ENCODE measurements at regions not wholly inside any gene's neighbourhood (a gene's known extent, or its start where the extent isn't known, plus 50 kb on each side); places are given as distances from the start of the nearest gene placed in this dataset.
"Not testable (repeated sequence)": the region's sequence is repeated elsewhere in the genome, so short reads cannot be mapped to it uniquely, and the experiment has no call there.

- H3K4me3 ChIP-seq (ENCODE audit: insufficient read depth, low read depth, low read length): no peak overlapping the region
- H3K4me1 ChIP-seq (ENCODE audit: control insufficient read depth, insufficient read depth, low read length): no peaks in the 10 kb centered on the region
- H3K36me3 ChIP-seq (ENCODE audit: control insufficient read depth, insufficient read depth, low read length): no peaks in the 10 kb centered on the region
- H3K27me3 ChIP-seq (ENCODE audit: control insufficient read depth, insufficient read depth, low read length, poor library complexity, severe bottlenecking): no peaks in the 10 kb centered on the region
- H3K9me3 ChIP-seq (ENCODE audit: control insufficient read depth, low read length): no peaks in the 10 kb centered on the region
- no peak overlapping the region for H3K27ac ChIP-seq (ENCODE audit: insufficient read depth, low read depth, low read length, poor library complexity, severe bottlenecking)
- WGBS, 2 experiments: 84 to 95% methylated on average over 3 of the region's 3 CpGs
These were observed 150.2 kb downstream of the KCNJ2 start for GRCh38 chr17:70319516-70319915.

GRCh38 chr17:70320673-70321345 lies 151.5 kb downstream of the KCNJ2 start:
- no peak overlapping the region for H3K4me3 ChIP-seq (ENCODE audit: insufficient read depth, low read depth, low read length)
- no peaks in the 10 kb centered on the region for H3K27me3 ChIP-seq (ENCODE audit: control insufficient read depth, insufficient read depth, low read length, poor library complexity, severe bottlenecking)
- H3K9me3 ChIP-seq (ENCODE audit: control insufficient read depth, low read length): no peaks in the 10 kb centered on the region
- no peaks in the 10 kb centered on the region for H3K36me3 ChIP-seq (ENCODE audit: control insufficient read depth, insufficient read depth, low read length)
- H3K4me1 ChIP-seq (ENCODE audit: control insufficient read depth, insufficient read depth, low read length): no peaks in the 10 kb centered on the region
- 93 to 99% methylated on average over 4 to 5 of the region's 5 CpGs for WGBS, 2 experiments
- no peak overlapping the region for H3K27ac ChIP-seq (ENCODE audit: insufficient read depth, low read depth, low read length, poor library complexity, severe bottlenecking)

GRCh38 chr17:70321352-70321751 lies 152.0 kb downstream of the KCNJ2 start:
- H3K9me3 ChIP-seq (ENCODE audit: control insufficient read depth, low read length): no peaks in the 10 kb centered on the region
- no peaks in the 10 kb centered on the region for H3K36me3 ChIP-seq (ENCODE audit: control insufficient read depth, insufficient read depth, low read length)
- no peaks in the 10 kb centered on the region for H3K27me3 ChIP-seq (ENCODE audit: control insufficient read depth, insufficient read depth, low read length, poor library complexity, severe bottlenecking)
- no peak overlapping the region for H3K4me3 ChIP-seq (ENCODE audit: insufficient read depth, low read depth, low read length)
- H3K4me1 ChIP-seq (ENCODE audit: control insufficient read depth, insufficient read depth, low read length): no peaks in the 10 kb centered on the region
- WGBS, 2 experiments: 93 to 94% methylated on average over 2 to 3 of the region's 4 CpGs
- no peak overlapping the region for H3K27ac ChIP-seq (ENCODE audit: insufficient read depth, low read depth, low read length, poor library complexity, severe bottlenecking)

GRCh38 chr17:70323269-70323668 lies 153.9 kb downstream of the KCNJ2 start:
- Histone ChIP-seq H3K27me3 (ENCODE audit: control insufficient read depth, insufficient read depth, low read length, poor library complexity, severe bottlenecking) (no peaks in the 10 kb centered on the region), H3K27ac (ENCODE audit: insufficient read depth, low read depth, low read length, poor library complexity, severe bottlenecking) (no peak overlapping the region), H3K4me3 (ENCODE audit: insufficient read depth, low read depth, low read length) (no peak overlapping the region), H3K4me1 (ENCODE audit: control insufficient read depth, insufficient read depth, low read length) (no peaks in the 10 kb centered on the region), H3K9me3 (ENCODE audit: control insufficient read depth, low read length) (no peaks in the 10 kb centered on the region), H3K36me3 (ENCODE audit: control insufficient read depth, insufficient read depth, low read length) (no peaks in the 10 kb centered on the region)
- WGBS, 2 experiments: 68 to 69% methylated on average over 2 of the region's 2 CpGs

GRCh38 chr17:70324031-70324430 lies 154.7 kb downstream of the KCNJ2 start:
- Histone ChIP-seq H3K27me3 (ENCODE audit: control insufficient read depth, insufficient read depth, low read length, poor library complexity, severe bottlenecking) (no peaks in the 10 kb centered on the region), H3K4me1 (ENCODE audit: control insufficient read depth, insufficient read depth, low read length) (no peaks in the 10 kb centered on the region), H3K36me3 (ENCODE audit: control insufficient read depth, insufficient read depth, low read length) (no peaks in the 10 kb centered on the region), H3K4me3 (ENCODE audit: insufficient read depth, low read depth, low read length) (no peak overlapping the region), H3K27ac (ENCODE audit: insufficient read depth, low read depth, low read length, poor library complexity, severe bottlenecking) (no peak overlapping the region), H3K9me3 (ENCODE audit: control insufficient read depth, low read length) (no peaks in the 10 kb centered on the region)
- WGBS, 2 experiments: 100% methylated on average over 1 of the region's 1 CpG; no CpG with 5 or more reads in 1 of the 2 experiments

GRCh38 chr17:70327279-70327678 lies 157.9 kb downstream of the KCNJ2 start:
- H3K27me3 ChIP-seq (ENCODE audit: control insufficient read depth, insufficient read depth, low read length, poor library complexity, severe bottlenecking): no peaks in the 10 kb centered on the region
- WGBS, 2 experiments: 91 to 93% methylated on average over 1 of the region's 1 CpG
- no peaks in the 10 kb centered on the region for H3K36me3 ChIP-seq (ENCODE audit: control insufficient read depth, insufficient read depth, low read length)
- H3K4me3 ChIP-seq (ENCODE audit: insufficient read depth, low read depth, low read length): no peak overlapping the region
- no peaks in the 10 kb centered on the region for H3K9me3 ChIP-seq (ENCODE audit: control insufficient read depth, low read length)
- no peaks in the 10 kb centered on the region for H3K4me1 ChIP-seq (ENCODE audit: control insufficient read depth, insufficient read depth, low read length)
- no peak overlapping the region for H3K27ac ChIP-seq (ENCODE audit: insufficient read depth, low read depth, low read length, poor library complexity, severe bottlenecking)

- Histone ChIP-seq H3K27me3 (ENCODE audit: control insufficient read depth, insufficient read depth, low read length, poor library complexity, severe bottlenecking) (no peaks in the 10 kb centered on the region), H3K4me3 (ENCODE audit: insufficient read depth, low read depth, low read length) (no peak overlapping the region), H3K4me1 (ENCODE audit: control insufficient read depth, insufficient read depth, low read length) (no peaks in the 10 kb centered on the region), H3K36me3 (ENCODE audit: control insufficient read depth, insufficient read depth, low read length) (no peaks in the 10 kb centered on the region), H3K27ac (ENCODE audit: insufficient read depth, low read depth, low read length, poor library complexity, severe bottlenecking) (no peak overlapping the region), H3K9me3 (ENCODE audit: control insufficient read depth, low read length) (no peaks in the 10 kb centered on the region)
- WGBS, 2 experiments: 92 to 94% methylated on average over 10 of the region's 10 CpGs
These were observed 158.4 kb downstream of the KCNJ2 start for GRCh38 chr17:70327723-70328122.

- H3K27ac ChIP-seq (ENCODE audit: insufficient read depth, low read depth, low read length, poor library complexity, severe bottlenecking): no peak overlapping the region
- no peaks in the 10 kb centered on the region for H3K9me3 ChIP-seq (ENCODE audit: control insufficient read depth, low read length)
- H3K36me3 ChIP-seq (ENCODE audit: control insufficient read depth, insufficient read depth, low read length): no peaks in the 10 kb centered on the region
- 89 to 99% methylated on average over 2 of the region's 2 CpGs for WGBS, 2 experiments
- H3K27me3 ChIP-seq (ENCODE audit: control insufficient read depth, insufficient read depth, low read length, poor library complexity, severe bottlenecking): no peaks in the 10 kb centered on the region
- no peak overlapping the region for H3K4me3 ChIP-seq (ENCODE audit: insufficient read depth, low read depth, low read length)
- no peaks in the 10 kb centered on the region for H3K4me1 ChIP-seq (ENCODE audit: control insufficient read depth, insufficient read depth, low read length)
These were observed 160.4 kb downstream of the KCNJ2 start for GRCh38 chr17:70329721-70330120.

- WGBS, 2 experiments: 100% methylated on average over 1 of the region's 1 CpG
- H3K27ac ChIP-seq (ENCODE audit: insufficient read depth, low read depth, low read length, poor library complexity, severe bottlenecking); H3K9me3 ChIP-seq (ENCODE audit: control insufficient read depth, low read length); H3K27me3 ChIP-seq (ENCODE audit: control insufficient read depth, insufficient read depth, low read length, poor library complexity, severe bottlenecking); H3K4me1 ChIP-seq (ENCODE audit: control insufficient read depth, insufficient read depth, low read length); H3K36me3 ChIP-seq (ENCODE audit: control insufficient read depth, insufficient read depth, low read length); H3K4me3 ChIP-seq (ENCODE audit: insufficient read depth, low read depth, low read length): not testable (repeated sequence)
These were observed 161.7 kb downstream of the KCNJ2 start for GRCh38 chr17:70331066-70331465.

GRCh38 chr17:70332356-70333210 lies 163.3 kb downstream of the KCNJ2 start:
- H3K27ac ChIP-seq (ENCODE audit: insufficient read depth, low read depth, low read length, poor library complexity, severe bottlenecking): no peak overlapping the region
- 83 to 92% methylated on average over 5 to 6 of the region's 6 CpGs for WGBS, 2 experiments
- no peaks in the 10 kb centered on the region for H3K9me3 ChIP-seq (ENCODE audit: control insufficient read depth, low read length)
- H3K27me3 ChIP-seq (ENCODE audit: control insufficient read depth, insufficient read depth, low read length, poor library complexity, severe bottlenecking): no peaks in the 10 kb centered on the region
- no peaks in the 10 kb centered on the region for H3K36me3 ChIP-seq (ENCODE audit: control insufficient read depth, insufficient read depth, low read length)
- no peaks in the 10 kb centered on the region for H3K4me1 ChIP-seq (ENCODE audit: control insufficient read depth, insufficient read depth, low read length)
- no peak overlapping the region for H3K4me3 ChIP-seq (ENCODE audit: insufficient read depth, low read depth, low read length)

All from ectodermal cell (in vitro differentiated cells).